H1 (cell line): ENCODE measurements at regions not wholly inside any gene's neighbourhood (a gene's known extent, or its start where the extent isn't known, plus 50 kb on each side); places are given as distances from the start of the nearest gene placed in this dataset.

ENCODE experiments used
- CTCF ChIA-PET: fragments of 300-600 bp; sonication (Branson Sonifier 250); formaldehyde crosslinking; loops from one replicate; lab custom pipeline; 2021; ENCODE audit not compliant: partially characterized antibody; lab: Charles Lee
- POLR2A ChIA-PET: fragments of 300-600 bp; sonication (Branson Sonifier 250); formaldehyde crosslinking; loops from one replicate; lab custom pipeline; 2021; ENCODE audit warnings: inconsistent platforms; ENCODE audit not compliant: partially characterized antibody; lab: Charles Lee
- DNase-seq, 2 experiments: peaks; one replicate each; pipeline versions ENCODE4 v3.0.0 to v3.0.0-alpha.2; 2010 to 2022; ENCODE audit warnings: low spot score in 2 of 2, low read depth in 1 of 2, mixed read lengths in 1 of 2
- FAIRE-seq: peaks from 2 replicates; lab custom pipeline; 2011; peaks lifted over from hg19 to GRCh38; lab: Jason Lieb, UNC
- H2AFZ ChIP-seq: 2 replicates; pipeline ENCODE4 v1.8.1; 2012; ENCODE audit warnings: low read length, inconsistent platforms
- H2AK5ac ChIP-seq: 2 replicates; pipeline ENCODE4 v1.6.1; 2013; ENCODE audit warnings: low read depth, low read length
- H2BK120ac ChIP-seq: replicated peaks from 2 replicates; pipeline ENCODE3; 2013; ENCODE audit warnings: low read depth, low read length, inconsistent platforms
- H2BK12ac ChIP-seq: 2 replicates; pipeline ENCODE4 v1.6.1; 2013; ENCODE audit warnings: low read depth, low read length
- H2BK15ac ChIP-seq: 2 replicates; pipeline ENCODE4 v1.6.1; 2013; ENCODE audit warnings: low read length
- H2BK20ac ChIP-seq: 2 replicates; pipeline ENCODE4 v1.6.1; 2013; ENCODE audit warnings: low read length
- H2BK5ac ChIP-seq: 2 replicates; pipeline ENCODE4 v1.6.1; 2013; ENCODE audit warnings: low read depth, low read length
- H3K14ac ChIP-seq: 2 replicates; pipeline ENCODE4 v1.6.1; 2013; ENCODE audit warnings: inconsistent platforms; ENCODE audit not compliant: insufficient read length
- H3K18ac ChIP-seq: 2 replicates; pipeline ENCODE4 v1.6.1; 2013; ENCODE audit warnings: low read length; ENCODE audit errors: extremely low read depth
- H3K23ac ChIP-seq: 2 replicates; pipeline ENCODE4 v1.6.1; 2013; ENCODE audit warnings: inconsistent platforms; ENCODE audit not compliant: insufficient read length
- H3K23me2 ChIP-seq: 2 replicates; pipeline ENCODE4 v1.6.1; 2013; ENCODE audit warnings: low read depth, low read length
- H3K27ac ChIP-seq: 2 replicates; pipeline ENCODE4 v1.6.1; 2011; ENCODE audit warnings: low read depth, low read length, inconsistent platforms
- H3K27me3 ChIP-seq, 4 experiments: replicated peaks in 1 of 4; 1 replicate in 1 of 4; 2 replicates in 3 of 4; pipeline versions ENCODE4 v1.6.1 to v1.8.1; 2011 to 2013; ENCODE audit warnings: low read length in 3 of 4, mild to moderate bottlenecking in 3 of 4, inconsistent platforms in 2 of 4, mixed read lengths in 2 of 4, moderate library complexity in 1 of 4; ENCODE audit not compliant: control insufficient read depth in 3 of 4, insufficient read depth in 3 of 4; ENCODE audit errors: extremely low read depth in 1 of 4
- H3K36me3 ChIP-seq, 4 experiments: 2 replicates each; pipeline versions ENCODE4 v1.6.1 to v1.8.1; 2011 to 2013; ENCODE audit warnings: mild to moderate bottlenecking in 4 of 4, low read length in 3 of 4, moderate library complexity in 2 of 4, control low read depth in 1 of 4, inconsistent platforms in 1 of 4; ENCODE audit not compliant: insufficient read depth in 4 of 4, control insufficient read depth in 2 of 4
- H3K4ac ChIP-seq: replicated peaks from 2 replicates; pipeline ENCODE3; 2013; ENCODE audit warnings: low read length, low read depth, mixed read lengths, inconsistent platforms; ENCODE audit not compliant: insufficient read length
- H3K4me1 ChIP-seq, 4 experiments: replicated peaks in 1 of 4; 1 replicate in 1 of 4; 2 replicates in 3 of 4; pipeline versions ENCODE4 v1.6.1 to v1.8.1; 2011 to 2013; ENCODE audit warnings: low read length in 3 of 4, inconsistent platforms in 2 of 4, mixed read lengths in 1 of 4; ENCODE audit not compliant: insufficient read depth in 4 of 4, control insufficient read depth in 3 of 4
- H3K4me2 ChIP-seq, 2 experiments: 2 replicates each; pipeline versions ENCODE4 v1.6.1 to v1.8.1; 2011 to 2013; ENCODE audit warnings: low read depth in 2 of 2, low read length in 2 of 2, control low read depth in 1 of 2, inconsistent platforms in 1 of 2, mild to moderate bottlenecking in 1 of 2; ENCODE audit not compliant: insufficient read depth in 1 of 2
- H3K4me3 ChIP-seq, 4 experiments: fragments of 200-600, 300-600 bp in 1 of 4; sonication (generic), shearing (Covaris generic), sonication (Bioruptor Twin) in 1 of 4; 2 replicates each; pipeline versions ENCODE4 v1.5.1 to v1.8.1; 2011 to 2016; ENCODE audit warnings: low read length in 4 of 4, low read depth in 3 of 4, control low read depth in 2 of 4, inconsistent platforms in 2 of 4, mild to moderate bottlenecking in 2 of 4, mixed read lengths in 1 of 4, moderate library complexity in 1 of 4; ENCODE audit not compliant: insufficient read depth in 2 of 4; ENCODE audit errors: extremely low read depth in 1 of 4
- H3K56ac ChIP-seq: replicated peaks from 2 replicates; pipeline ENCODE3; 2013; ENCODE audit warnings: low read depth, mild to moderate bottlenecking, mixed read lengths, low read length, inconsistent platforms; ENCODE audit not compliant: insufficient read length
- H3K79me1 ChIP-seq: 2 replicates; pipeline ENCODE4 v1.6.1; 2013; ENCODE audit warnings: low read depth, low read length, control low read depth
- H3K79me2 ChIP-seq, 2 experiments: 2 replicates each; pipeline versions ENCODE4 v1.6.1 to v1.8.1; 2012 to 2013; ENCODE audit warnings: low read length in 2 of 2, mild to moderate bottlenecking in 2 of 2, inconsistent platforms in 1 of 2; ENCODE audit not compliant: insufficient read depth in 2 of 2, control insufficient read depth in 1 of 2
- H3K9ac ChIP-seq, 4 experiments: replicated peaks in 1 of 4; 1 replicate in 1 of 4; 2 replicates in 3 of 4; pipeline versions ENCODE4 v1.6.1 to v1.8.1; 2011 to 2013; ENCODE audit warnings: low read depth in 3 of 4, low read length in 3 of 4, control low read depth in 2 of 4, mild to moderate bottlenecking in 2 of 4, moderate library complexity in 2 of 4, inconsistent platforms in 1 of 4; ENCODE audit errors: extremely low read depth in 1 of 4
- H3K9me3 ChIP-seq, 2 experiments: 2 replicates each; pipeline versions ENCODE4 v1.6.1 to v1.8.1; 2012 to 2013; ENCODE audit warnings: mild to moderate bottlenecking in 2 of 2, moderate library complexity in 2 of 2, control low read depth in 1 of 2, inconsistent platforms in 1 of 2, low read depth in 1 of 2, low read length in 1 of 2, mixed read lengths in 1 of 2; ENCODE audit not compliant: insufficient read depth in 2 of 2
- H4K20me1 ChIP-seq, 2 experiments: replicated peaks in 1 of 2; 2 replicates each; pipeline versions ENCODE3 to v1.8.1; 2011 to 2013; ENCODE audit warnings: inconsistent platforms in 2 of 2, low read length in 2 of 2, mild to moderate bottlenecking in 1 of 2; ENCODE audit not compliant: insufficient read depth in 2 of 2, control insufficient read depth in 1 of 2
- H4K5ac ChIP-seq: 2 replicates; pipeline ENCODE4 v1.6.1; 2013; ENCODE audit warnings: low read length, low read depth, mixed read lengths, inconsistent platforms; ENCODE audit not compliant: insufficient read length
- H4K8ac ChIP-seq: 2 replicates; pipeline ENCODE4 v1.8.0; 2013; ENCODE audit warnings: mild to moderate bottlenecking, moderate library complexity, low read length, inconsistent platforms; ENCODE audit not compliant: insufficient read depth; ENCODE audit errors: extremely low read depth
- H4K91ac ChIP-seq: replicated peaks from 2 replicates; pipeline ENCODE3; 2013; ENCODE audit warnings: low read length, mixed read lengths, inconsistent platforms; ENCODE audit not compliant: insufficient read length
- ATF3 ChIP-seq: IDR thresholded peaks from 2 replicates; pipeline ENCODE4 v1.6.1; 2011; ENCODE audit warnings: low read depth, mild to moderate bottlenecking, low read length; ENCODE audit not compliant: insufficient read depth
- CEBPB ChIP-seq: IDR thresholded peaks from 2 replicates; pipeline ENCODE4 v1.6.1; 2012; ENCODE audit warnings: low read depth, low read length
- EZH2 ChIP-seq: fragments of 200-600 bp; sonication (generic); IDR thresholded peaks from 2 replicates; pipeline ENCODE4 v1.7.1; 2012; ENCODE audit warnings: low read depth, mild to moderate bottlenecking, moderate library complexity, low read length, inconsistent platforms; ENCODE audit not compliant: severe bottlenecking
- JUN ChIP-seq: IDR thresholded peaks from 2 replicates; pipeline ENCODE4 v1.6.1; 2011; ENCODE audit warnings: low read depth, mild to moderate bottlenecking, improper control_type of control experiment, low read length
- JUND ChIP-seq: IDR thresholded peaks from 2 replicates; pipeline ENCODE4 v1.6.1; 2011; ENCODE audit warnings: mild to moderate bottlenecking, improper control_type of control experiment, low read length
- NRF1 ChIP-seq: IDR thresholded peaks from 2 replicates; pipeline ENCODE4 v1.6.1; 2011; ENCODE audit warnings: mild to moderate bottlenecking, low read depth, low read length, improper control_type of control experiment
- RAD21 ChIP-seq, 2 experiments: IDR thresholded peaks in 1 of 2; conservative IDR thresholded peaks in 1 of 2; 2 replicates each; pipeline ENCODE4 v1.6.1; 2011; ENCODE audit warnings: low read depth in 2 of 2, low read length in 2 of 2, improper control_type of control experiment in 1 of 2, inconsistent platforms in 1 of 2, mild to moderate bottlenecking in 1 of 2, moderate library complexity in 1 of 2
- SP2 ChIP-seq: IDR thresholded peaks from 2 replicates; pipeline ENCODE4 v1.6.1; 2012; ENCODE audit warnings: mild to moderate bottlenecking, low read length, inconsistent platforms
- TCF12 ChIP-seq: IDR thresholded peaks from 2 replicates; pipeline ENCODE4 v1.6.1; 2011; ENCODE audit warnings: low read depth, mild to moderate bottlenecking, low read length
- WGBS, 2 experiments: shearing (Covaris generic) in 1 of 2; methylation state at CpG; one replicate each; pipeline versions ENCODE4 v1.1.6 to v1.1.7; 2013 to 2015; ENCODE audit warnings: low lambda C conversion rate in 2 of 2, mixed read lengths in 2 of 2, inconsistent platforms in 1 of 2, low coverage in 1 of 2, missing lambda C conversion rate in 1 of 2; ENCODE audit not compliant: insufficient replicate concordance in 2 of 2, insufficient coverage in 1 of 2, insufficient read length in 1 of 2; ENCODE audit errors: extremely low coverage in 1 of 2, missing lambda C conversion rate in 1 of 2; 5-methylcytosine and 5-hydroxymethylcytosine counted together

GRCh38 chr6:3650959-3651697 lies 100.4 kb downstream of the PXDC1 start:
- Histone ChIP-seq H3K56ac (no peak overlapping the region), H3K27ac (no peak overlapping the region), H3K9ac (no peak overlapping the region), H3K9me3 (no peaks in the 10 kb centered on the region), H3K79me1 (0 out of 2 replicates have a peak, but pooled peaks cover 2% of the 10 kb centered on the region), H2AFZ (no peak overlapping the region), H2BK20ac (no peak overlapping the region), H3K36me3 (no peaks in the 10 kb centered on the region), H3K4ac (no peak overlapping the region), H4K91ac (no peak overlapping the region), H2BK12ac (no peak overlapping the region), H2BK5ac (no peak overlapping the region), H4K20me1 (no peaks in the 10 kb centered on the region), H3K79me2 (no peaks in the 10 kb centered on the region), H2BK120ac (no peak overlapping the region), H3K4me3 (no peak overlapping the region), H3K23ac (no peak overlapping the region), H3K14ac (no peak overlapping the region), H4K8ac (no peak overlapping the region), H3K18ac (no peak overlapping the region), H4K5ac (no peak overlapping the region), H3K4me2 (no peak overlapping the region), H3K23me2 (peaks cover 3% of the 10 kb centered on the region; the same call in 1 of the 2 replicates), H2AK5ac (no peak overlapping the region), H2BK15ac (no peak overlapping the region), H3K27me3 (no peaks in the 10 kb centered on the region), H3K4me1 (no peaks in the 10 kb centered on the region)
- 86% methylated on average over 14 of the region's 15 CpGs; no CpG with 5 or more reads in 1 of the 2 experiments for whole genome bisulfite sequencing, 2 experiments
- FAIRE-seq: no peak
- CTCF ChIA-PET: interaction anchor here (0.6 to 1.3 kb wide), 2 partner anchors 12 to 141 kb away, joined by 3 read pairs; no protein-coding TSS in a partner anchor
- POLR2A ChIA-PET: interaction anchor here (1.0 kb wide), 1 partner anchor 45 kb away, joined by 3 read pairs; no protein-coding TSS in a partner anchor
- no peak for TF ChIP-seq CEBPB
- no peak for TF ChIP-seq TCF12
- no peak for TF ChIP-seq ATF3
- no peak for TF ChIP-seq NRF1
- TF ChIP-seq EZH2: no peak
- TF ChIP-seq RAD21 (IDR thresholded peaks at IDR 0.05 in 1 of 2, conservative IDR thresholded peaks at IDR 0.05 in 1 of 2; ENCODE audit: low read depth in 2 of 2, low read length in 2 of 2): no peak
- no peak for TF ChIP-seq JUN
- no peak for TF ChIP-seq JUND
- no peak for TF ChIP-seq SP2
- DNase-seq: no peak
